ENCODE measurements at regions not wholly inside any gene's neighbourhood (a gene's known extent, or its start where the extent isn't known, plus 50 kb on each side); places are given as distances from the start of the nearest gene placed in this dataset.

- TF ChIP-seq CTCF (conservative IDR thresholded peaks at IDR 0.05) (no peak), EZH2 (IDR thresholded peaks at IDR 0.05; ENCODE audit: low read depth) (no peak)
Measured at GRCh38 chr4:156523991-156524390, 447.6 kb downstream of the PDGFC start.
